H1 (cell line): ENCODE measurements at regions not wholly inside any gene's neighbourhood (a gene's known extent, or its start where the extent isn't known, plus 50 kb on each side); places are given as distances from the start of the nearest gene placed in this dataset.

Experiments used
- CTCF ChIA-PET: fragments of 300-600 bp; sonication (Branson Sonifier 250); formaldehyde crosslinking; loops from one replicate; lab custom pipeline; 2021; ENCODE audit not compliant: partially characterized antibody; lab: Charles Lee
- POLR2A ChIA-PET: fragments of 300-600 bp; sonication (Branson Sonifier 250); formaldehyde crosslinking; loops from one replicate; lab custom pipeline; 2021; ENCODE audit warnings: inconsistent platforms; ENCODE audit not compliant: partially characterized antibody; lab: Charles Lee
- DNase-seq, 2 experiments: peaks; one replicate each; pipeline versions ENCODE4 v3.0.0 to v3.0.0-alpha.2; 2010 to 2022; ENCODE audit warnings: low spot score in 2 of 2, low read depth in 1 of 2, mixed read lengths in 1 of 2
- FAIRE-seq: peaks from 2 replicates; lab custom pipeline; 2011; peaks lifted over from hg19 to GRCh38; lab: Jason Lieb, UNC
- H2AFZ ChIP-seq: 2 replicates; pipeline ENCODE4 v1.8.1; 2012; ENCODE audit warnings: low read length, inconsistent platforms
- H2AK5ac ChIP-seq: 2 replicates; pipeline ENCODE4 v1.6.1; 2013; ENCODE audit warnings: low read depth, low read length
- H2BK120ac ChIP-seq: replicated peaks from 2 replicates; pipeline ENCODE3; 2013; ENCODE audit warnings: low read depth, low read length, inconsistent platforms
- H2BK12ac ChIP-seq: 2 replicates; pipeline ENCODE4 v1.6.1; 2013; ENCODE audit warnings: low read depth, low read length
- H2BK15ac ChIP-seq: 2 replicates; pipeline ENCODE4 v1.6.1; 2013; ENCODE audit warnings: low read length
- H2BK20ac ChIP-seq: 2 replicates; pipeline ENCODE4 v1.6.1; 2013; ENCODE audit warnings: low read length
- H2BK5ac ChIP-seq: 2 replicates; pipeline ENCODE4 v1.6.1; 2013; ENCODE audit warnings: low read depth, low read length
- H3K14ac ChIP-seq: 2 replicates; pipeline ENCODE4 v1.6.1; 2013; ENCODE audit warnings: inconsistent platforms; ENCODE audit not compliant: insufficient read length
- H3K18ac ChIP-seq: 2 replicates; pipeline ENCODE4 v1.6.1; 2013; ENCODE audit warnings: low read length; ENCODE audit errors: extremely low read depth
- H3K23ac ChIP-seq: 2 replicates; pipeline ENCODE4 v1.6.1; 2013; ENCODE audit warnings: inconsistent platforms; ENCODE audit not compliant: insufficient read length
- H3K23me2 ChIP-seq: 2 replicates; pipeline ENCODE4 v1.6.1; 2013; ENCODE audit warnings: low read depth, low read length
- H3K27ac ChIP-seq: 2 replicates; pipeline ENCODE4 v1.6.1; 2011; ENCODE audit warnings: low read depth, low read length, inconsistent platforms
- H3K27me3 ChIP-seq, 4 experiments: replicated peaks in 1 of 4; 1 replicate in 1 of 4; 2 replicates in 3 of 4; pipeline versions ENCODE4 v1.6.1 to v1.8.1; 2011 to 2013; ENCODE audit warnings: low read length in 3 of 4, mild to moderate bottlenecking in 3 of 4, inconsistent platforms in 2 of 4, mixed read lengths in 2 of 4, moderate library complexity in 1 of 4; ENCODE audit not compliant: control insufficient read depth in 3 of 4, insufficient read depth in 3 of 4; ENCODE audit errors: extremely low read depth in 1 of 4
- H3K36me3 ChIP-seq, 4 experiments: 2 replicates each; pipeline versions ENCODE4 v1.6.1 to v1.8.1; 2011 to 2013; ENCODE audit warnings: mild to moderate bottlenecking in 4 of 4, low read length in 3 of 4, moderate library complexity in 2 of 4, control low read depth in 1 of 4, inconsistent platforms in 1 of 4; ENCODE audit not compliant: insufficient read depth in 4 of 4, control insufficient read depth in 2 of 4
- H3K4ac ChIP-seq: replicated peaks from 2 replicates; pipeline ENCODE3; 2013; ENCODE audit warnings: low read length, low read depth, mixed read lengths, inconsistent platforms; ENCODE audit not compliant: insufficient read length
- H3K4me1 ChIP-seq, 4 experiments: replicated peaks in 1 of 4; 1 replicate in 1 of 4; 2 replicates in 3 of 4; pipeline versions ENCODE4 v1.6.1 to v1.8.1; 2011 to 2013; ENCODE audit warnings: low read length in 3 of 4, inconsistent platforms in 2 of 4, mixed read lengths in 1 of 4; ENCODE audit not compliant: insufficient read depth in 4 of 4, control insufficient read depth in 3 of 4
- H3K4me2 ChIP-seq, 2 experiments: 2 replicates each; pipeline versions ENCODE4 v1.6.1 to v1.8.1; 2011 to 2013; ENCODE audit warnings: low read depth in 2 of 2, low read length in 2 of 2, control low read depth in 1 of 2, inconsistent platforms in 1 of 2, mild to moderate bottlenecking in 1 of 2; ENCODE audit not compliant: insufficient read depth in 1 of 2
- H3K4me3 ChIP-seq, 4 experiments: fragments of 200-600, 300-600 bp in 1 of 4; sonication (generic), shearing (Covaris generic), sonication (Bioruptor Twin) in 1 of 4; 2 replicates each; pipeline versions ENCODE4 v1.5.1 to v1.8.1; 2011 to 2016; ENCODE audit warnings: low read length in 4 of 4, low read depth in 3 of 4, control low read depth in 2 of 4, inconsistent platforms in 2 of 4, mild to moderate bottlenecking in 2 of 4, mixed read lengths in 1 of 4, moderate library complexity in 1 of 4; ENCODE audit not compliant: insufficient read depth in 2 of 4; ENCODE audit errors: extremely low read depth in 1 of 4
- H3K56ac ChIP-seq: replicated peaks from 2 replicates; pipeline ENCODE3; 2013; ENCODE audit warnings: low read depth, mild to moderate bottlenecking, mixed read lengths, low read length, inconsistent platforms; ENCODE audit not compliant: insufficient read length
- H3K79me1 ChIP-seq: 2 replicates; pipeline ENCODE4 v1.6.1; 2013; ENCODE audit warnings: low read depth, low read length, control low read depth
- H3K79me2 ChIP-seq, 2 experiments: 2 replicates each; pipeline versions ENCODE4 v1.6.1 to v1.8.1; 2012 to 2013; ENCODE audit warnings: low read length in 2 of 2, mild to moderate bottlenecking in 2 of 2, inconsistent platforms in 1 of 2; ENCODE audit not compliant: insufficient read depth in 2 of 2, control insufficient read depth in 1 of 2
- H3K9ac ChIP-seq, 4 experiments: replicated peaks in 1 of 4; 1 replicate in 1 of 4; 2 replicates in 3 of 4; pipeline versions ENCODE4 v1.6.1 to v1.8.1; 2011 to 2013; ENCODE audit warnings: low read depth in 3 of 4, low read length in 3 of 4, control low read depth in 2 of 4, mild to moderate bottlenecking in 2 of 4, moderate library complexity in 2 of 4, inconsistent platforms in 1 of 4; ENCODE audit errors: extremely low read depth in 1 of 4
- H3K9me3 ChIP-seq, 2 experiments: 2 replicates each; pipeline versions ENCODE4 v1.6.1 to v1.8.1; 2012 to 2013; ENCODE audit warnings: mild to moderate bottlenecking in 2 of 2, moderate library complexity in 2 of 2, control low read depth in 1 of 2, inconsistent platforms in 1 of 2, low read depth in 1 of 2, low read length in 1 of 2, mixed read lengths in 1 of 2; ENCODE audit not compliant: insufficient read depth in 2 of 2
- H4K20me1 ChIP-seq, 2 experiments: replicated peaks in 1 of 2; 2 replicates each; pipeline versions ENCODE3 to v1.8.1; 2011 to 2013; ENCODE audit warnings: inconsistent platforms in 2 of 2, low read length in 2 of 2, mild to moderate bottlenecking in 1 of 2; ENCODE audit not compliant: insufficient read depth in 2 of 2, control insufficient read depth in 1 of 2
- H4K5ac ChIP-seq: 2 replicates; pipeline ENCODE4 v1.6.1; 2013; ENCODE audit warnings: low read length, low read depth, mixed read lengths, inconsistent platforms; ENCODE audit not compliant: insufficient read length
- H4K8ac ChIP-seq: 2 replicates; pipeline ENCODE4 v1.8.0; 2013; ENCODE audit warnings: mild to moderate bottlenecking, moderate library complexity, low read length, inconsistent platforms; ENCODE audit not compliant: insufficient read depth; ENCODE audit errors: extremely low read depth
- H4K91ac ChIP-seq: replicated peaks from 2 replicates; pipeline ENCODE3; 2013; ENCODE audit warnings: low read length, mixed read lengths, inconsistent platforms; ENCODE audit not compliant: insufficient read length
- ASH2L ChIP-seq: fragments of 200-600, 300-600 bp; sonication (generic); IDR thresholded peaks from one replicate; pipeline ENCODE4 v1.7.1; 2017; ENCODE audit warnings: low read length
- HDAC6 ChIP-seq: IDR thresholded peaks from one replicate; pipeline ENCODE4 v1.7.1; 2012; ENCODE audit warnings: low read depth, mild to moderate bottlenecking, inconsistent platforms, low read length, moderate library complexity
- KDM1A ChIP-seq: fragments of 200-600, 300-600 bp; sonication (generic); IDR thresholded peaks from 2 replicates; pipeline ENCODE4 v1.7.1; 2016; ENCODE audit warnings: mild to moderate bottlenecking, low read length, borderline replicate concordance
- MAX ChIP-seq: IDR thresholded peaks from 2 replicates; pipeline ENCODE4 v1.6.1; 2012; ENCODE audit warnings: inconsistent platforms
- NRF1 ChIP-seq: IDR thresholded peaks from 2 replicates; pipeline ENCODE4 v1.6.1; 2011; ENCODE audit warnings: mild to moderate bottlenecking, low read depth, low read length, improper control_type of control experiment
- ZNF274 ChIP-seq: IDR thresholded peaks from 2 replicates; pipeline ENCODE4 v1.7.0; 2012; ENCODE audit warnings: low read length, borderline replicate concordance; ENCODE audit errors: extremely low read depth

GRCh38 chr5:17434982-17435381 is 63.0 kb upstream of the TAF11L2 start:
- no peak overlapping the region for H2BK5ac ChIP-seq
- no peak overlapping the region for H4K91ac ChIP-seq
- H3K18ac ChIP-seq: no peak overlapping the region
- ChIA-PET POLR2A (no interaction called here), CTCF (no interaction called here)
- H2BK12ac ChIP-seq: no peak overlapping the region
- H3K27ac ChIP-seq: no peak overlapping the region
- H3K79me2 ChIP-seq: no peaks in the 10 kb centered on the region
- no peak for TF ChIP-seq NRF1
- no peak for TF ChIP-seq HDAC6
- TF ChIP-seq KDM1A: no peak
- TF ChIP-seq ZNF274: no peak
- TF ChIP-seq MAX: no peak
- no peak for TF ChIP-seq ASH2L
- H3K79me1 ChIP-seq: no peaks in the 10 kb centered on the region
- H2AFZ ChIP-seq: no peak overlapping the region
- H3K23ac ChIP-seq: no peak overlapping the region
- no peak overlapping the region for H3K9ac ChIP-seq
- H2AK5ac ChIP-seq: no peak overlapping the region
- H2BK15ac ChIP-seq: no peak overlapping the region
- H3K4me2 ChIP-seq: no peak overlapping the region
- no peak overlapping the region for H3K14ac ChIP-seq
- H3K4ac ChIP-seq: no peak overlapping the region
- FAIRE-seq: no peak
- H3K4me1 ChIP-seq: no peaks in the 10 kb centered on the region; a peak in 2 of 7 replicates
- H3K9me3 ChIP-seq: no peaks in the 10 kb centered on the region
- no peak overlapping the region for H4K5ac ChIP-seq
- H2BK120ac ChIP-seq: no peak overlapping the region
- no peak overlapping the region for H3K56ac ChIP-seq
- no peak overlapping the region for H3K4me3 ChIP-seq
- DNase-seq: no peak
- no peaks in the 10 kb centered on the region for H3K23me2 ChIP-seq
- H2BK20ac ChIP-seq: no peak overlapping the region
- no peaks in the 10 kb centered on the region for H3K36me3 ChIP-seq
- no peaks in the 10 kb centered on the region for H4K20me1 ChIP-seq
- no peaks in the 10 kb centered on the region for H3K27me3 ChIP-seq
- no peak overlapping the region for H4K8ac ChIP-seq
